ENCODE measurements at regions not wholly inside any gene's neighbourhood (a gene's known extent, or its start where the extent isn't known, plus 50 kb on each side); places are given as distances from the start of the nearest gene placed in this dataset.

DNA sequence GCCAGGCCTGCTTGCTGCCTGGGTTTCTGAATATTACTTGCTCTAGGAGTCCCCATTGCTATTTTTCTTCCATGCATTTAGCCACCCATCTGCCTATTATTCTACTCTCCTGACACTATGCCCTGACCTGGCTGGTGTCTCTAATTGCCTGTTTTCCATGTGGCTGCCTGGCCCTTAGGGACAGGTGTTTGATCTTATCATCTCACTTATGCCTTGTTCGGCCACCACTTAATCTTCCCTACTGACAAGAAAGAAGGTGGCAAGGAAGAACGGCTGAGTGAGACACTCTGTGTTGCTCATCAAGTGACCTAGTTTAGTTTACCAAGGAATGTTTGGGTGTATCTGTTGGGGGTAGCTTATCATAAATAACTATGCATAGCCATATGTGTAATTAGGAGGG is 50.4 kb upstream of the RAPH1 start:
- no peak for DNase-seq (ENCODE audit: low read depth in 1 of 2, low spot score in 1 of 2)
- in situ Hi-C loops (cut with HindIII; ENCODE audit: low pct_unique_long_range_greater_than_20kb, low sequenced_read_pairs) = no loop called here
- TF ChIP-seq JUND (IDR thresholded peaks at IDR 0.05; ENCODE audit: low read depth) = no peak

DNA sequence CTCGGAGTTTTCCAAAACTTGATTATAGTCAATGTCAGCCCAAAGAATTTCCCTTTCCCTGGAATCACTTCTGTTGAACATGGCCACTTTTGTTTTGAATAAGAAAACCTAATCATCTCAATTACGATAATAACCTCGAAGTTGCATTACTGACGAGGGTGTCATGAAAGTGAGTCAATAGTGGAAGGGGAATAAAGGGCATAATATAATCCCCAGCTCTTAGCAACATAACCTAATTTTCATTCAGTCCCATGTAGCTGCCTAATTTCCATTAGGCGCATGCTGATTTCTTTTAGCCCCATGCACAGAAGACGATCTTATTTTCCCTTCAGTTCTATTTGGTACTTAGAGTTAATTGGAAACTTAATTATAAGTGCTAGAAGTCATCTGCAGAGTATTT is 51.1 kb upstream of the RAPH1 start:
- DNase-seq (ENCODE audit: low read depth in 1 of 2, low spot score in 1 of 2) = no peak
- in situ Hi-C loops (cut with HindIII; ENCODE audit: low pct_unique_long_range_greater_than_20kb, low sequenced_read_pairs) = no loop called here
- TF ChIP-seq JUND (IDR thresholded peaks at IDR 0.05; ENCODE audit: low read depth) = no peak

DNA sequence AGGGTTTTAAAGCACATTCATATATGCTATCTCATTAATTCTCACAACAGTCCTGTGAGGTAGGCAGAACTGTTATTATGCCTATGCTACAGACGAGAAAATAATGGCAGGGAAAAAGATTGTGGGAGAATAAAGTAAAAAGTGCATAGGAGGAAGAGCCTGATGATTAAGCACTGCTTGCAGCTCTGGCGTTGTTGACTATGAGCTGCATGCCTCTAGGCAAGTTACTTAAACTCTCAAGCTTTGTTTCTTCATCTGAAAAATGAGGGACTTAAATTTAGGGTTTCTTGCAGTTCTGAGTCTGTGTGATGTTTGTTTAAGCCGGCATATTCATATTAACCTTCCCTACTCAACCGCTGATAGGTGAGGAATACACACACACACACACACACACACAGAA is 51.6 kb upstream of the RAPH1 start:
- no peak for DNase-seq (ENCODE audit: low read depth in 1 of 2, low spot score in 1 of 2)

DNA sequence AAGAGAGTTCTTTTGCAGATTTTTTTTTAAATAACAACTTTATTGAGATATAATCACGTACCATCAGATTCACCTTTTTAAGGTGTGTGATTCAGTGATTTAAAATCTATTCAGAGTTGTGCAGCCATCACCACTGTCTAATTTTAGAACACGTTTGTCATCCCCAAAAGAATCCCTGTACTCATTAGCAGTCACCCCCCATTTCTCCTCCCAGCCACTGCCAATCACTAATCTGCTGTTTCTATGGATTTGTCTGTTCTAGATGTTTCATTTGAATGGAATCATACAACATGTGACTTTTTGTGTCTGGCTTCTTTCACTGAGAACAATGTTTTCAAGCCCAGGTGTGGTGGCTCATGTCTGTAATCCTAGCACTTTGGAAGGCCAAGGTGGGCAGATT is 55.4 kb upstream of the RAPH1 start:
- in situ Hi-C loops (cut with HindIII; ENCODE audit: low pct_unique_long_range_greater_than_20kb, low sequenced_read_pairs) = no loop called here
- TF ChIP-seq JUND (IDR thresholded peaks at IDR 0.05; ENCODE audit: low read depth) = no peak
- no peak for DNase-seq (ENCODE audit: low read depth in 1 of 2, low spot score in 1 of 2)

More for the DNA sequence above, 51.6 kb upstream of the RAPH1 start:
- in situ Hi-C loops (cut with HindIII; ENCODE audit: low pct_unique_long_range_greater_than_20kb, low sequenced_read_pairs) = no loop called here
- no peak for TF ChIP-seq JUND (IDR thresholded peaks at IDR 0.05; ENCODE audit: low read depth)

DNA sequence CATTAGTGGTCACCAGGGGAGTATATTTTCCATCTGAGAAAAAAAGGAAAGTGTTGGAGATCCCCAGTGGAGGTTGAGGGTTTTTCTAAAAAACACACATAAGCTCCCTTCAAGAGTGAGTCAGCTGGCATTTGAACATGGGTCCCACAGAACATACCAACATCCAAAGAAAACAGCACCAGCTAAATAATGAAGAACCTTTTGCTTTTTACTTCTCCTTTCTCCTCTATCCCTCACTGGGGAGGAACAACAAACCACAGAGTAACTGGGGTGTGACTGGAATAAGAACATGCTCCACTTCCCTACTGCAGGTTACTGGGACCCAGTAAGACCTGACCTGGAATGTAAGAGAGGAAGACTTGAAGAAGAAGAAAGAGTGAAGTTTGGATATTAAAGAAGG is 56.5 kb upstream of the RAPH1 start:
- no peak for DNase-seq (ENCODE audit: low read depth in 1 of 2, low spot score in 1 of 2)
- in situ Hi-C loops (cut with HindIII; ENCODE audit: low pct_unique_long_range_greater_than_20kb, low sequenced_read_pairs) = no loop called here
- no peak for TF ChIP-seq JUND (IDR thresholded peaks at IDR 0.05; ENCODE audit: low read depth)

DNA sequence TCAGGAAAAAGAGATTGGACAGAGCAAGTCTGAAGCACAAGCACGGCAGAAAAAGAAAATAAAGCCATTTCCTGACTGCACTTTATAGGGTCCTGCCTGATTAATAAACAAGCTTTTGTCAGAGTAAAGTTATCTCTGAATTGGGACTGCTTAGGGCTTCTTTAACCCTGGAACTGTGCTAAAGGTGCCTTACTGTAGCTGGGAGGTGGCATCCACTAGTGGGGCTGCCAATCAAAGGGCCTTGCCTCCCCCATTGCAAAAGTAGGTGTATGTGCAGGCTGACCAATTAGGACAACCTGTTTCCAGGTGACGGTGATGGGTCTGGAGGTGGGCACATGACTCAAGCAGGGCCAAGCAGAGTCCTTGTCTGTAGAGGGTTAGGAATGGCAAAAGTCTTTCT is 57.4 kb upstream of the RAPH1 start:
- no peak for DNase-seq (ENCODE audit: low read depth in 1 of 2, low spot score in 1 of 2)
- no peak for TF ChIP-seq JUND (IDR thresholded peaks at IDR 0.05; ENCODE audit: low read depth)
- in situ Hi-C loops (cut with HindIII; ENCODE audit: low pct_unique_long_range_greater_than_20kb, low sequenced_read_pairs) = no loop called here

DNA sequence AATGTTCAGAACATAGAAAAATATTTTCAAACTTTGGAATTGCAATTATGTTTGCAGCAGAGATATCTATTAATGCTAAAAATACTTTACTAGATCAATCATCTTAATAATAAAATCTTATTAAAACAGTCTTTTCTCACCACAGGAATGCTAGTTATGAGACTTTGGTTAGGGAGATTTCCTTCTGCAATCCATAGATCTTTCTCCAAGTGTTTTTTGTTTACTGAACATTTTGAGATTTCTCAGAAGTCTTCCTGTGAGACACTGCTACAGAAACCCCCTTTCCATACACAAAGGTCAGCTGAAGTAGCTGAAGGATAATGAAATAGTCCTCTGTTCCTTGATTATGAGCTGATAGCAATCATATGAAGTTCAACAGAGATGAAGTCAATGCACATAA is 59.4 kb upstream of the RAPH1 start:
- DNase-seq (ENCODE audit: low read depth in 1 of 2, low spot score in 1 of 2) = no peak
- in situ Hi-C loops (cut with HindIII; ENCODE audit: low pct_unique_long_range_greater_than_20kb, low sequenced_read_pairs) = no loop called here
- no peak for TF ChIP-seq JUND (IDR thresholded peaks at IDR 0.05; ENCODE audit: low read depth)

DNA sequence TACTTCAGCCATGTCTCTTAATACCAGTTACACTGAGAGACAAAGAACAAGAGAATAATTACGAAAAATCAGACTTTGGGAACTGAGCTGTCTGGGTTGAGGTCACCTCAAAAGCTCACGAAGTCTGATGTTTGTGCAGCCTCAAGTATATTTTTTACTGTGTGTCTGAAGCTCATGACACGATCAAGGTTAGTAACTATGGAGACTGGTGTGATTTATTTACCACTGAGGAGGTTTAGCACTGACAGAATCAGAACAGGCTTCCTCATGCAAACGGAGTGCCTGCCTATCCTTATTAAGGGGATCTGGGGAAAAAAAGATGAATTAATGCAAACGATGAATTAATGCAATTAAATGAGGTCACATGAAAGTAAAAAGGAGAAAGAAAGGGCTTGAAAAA is 61.1 kb upstream of the RAPH1 start:
- DNase-seq (ENCODE audit: low read depth in 1 of 2, low spot score in 1 of 2) = no peak
- in situ Hi-C loops (cut with HindIII; ENCODE audit: low pct_unique_long_range_greater_than_20kb, low sequenced_read_pairs) = no loop called here
- no peak for TF ChIP-seq JUND (IDR thresholded peaks at IDR 0.05; ENCODE audit: low read depth)

DNA sequence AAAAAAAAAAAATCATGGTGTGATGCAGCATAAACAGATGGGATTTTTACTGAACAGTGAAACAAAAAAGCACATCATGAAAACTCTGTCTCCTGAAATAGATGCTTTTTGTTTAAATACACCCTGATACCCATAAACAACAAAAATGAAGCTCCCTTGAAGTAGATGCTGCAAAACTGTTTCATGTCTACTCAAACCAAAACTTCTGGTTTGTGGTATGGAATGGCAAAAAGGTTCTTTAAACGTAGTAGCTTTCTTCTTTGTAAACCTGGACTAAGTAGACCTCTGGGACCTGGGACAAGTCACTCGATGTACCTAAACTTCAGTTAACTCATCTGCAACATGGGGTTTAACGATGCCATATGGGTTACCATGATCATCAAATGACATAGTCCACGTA is 64.4 kb upstream of the RAPH1 start:
- TF ChIP-seq JUND (IDR thresholded peaks at IDR 0.05; ENCODE audit: low read depth) = no peak
- no peak for DNase-seq (ENCODE audit: low read depth in 1 of 2, low spot score in 1 of 2)
- in situ Hi-C loops (cut with HindIII; ENCODE audit: low pct_unique_long_range_greater_than_20kb, low sequenced_read_pairs) = no loop called here

DNA sequence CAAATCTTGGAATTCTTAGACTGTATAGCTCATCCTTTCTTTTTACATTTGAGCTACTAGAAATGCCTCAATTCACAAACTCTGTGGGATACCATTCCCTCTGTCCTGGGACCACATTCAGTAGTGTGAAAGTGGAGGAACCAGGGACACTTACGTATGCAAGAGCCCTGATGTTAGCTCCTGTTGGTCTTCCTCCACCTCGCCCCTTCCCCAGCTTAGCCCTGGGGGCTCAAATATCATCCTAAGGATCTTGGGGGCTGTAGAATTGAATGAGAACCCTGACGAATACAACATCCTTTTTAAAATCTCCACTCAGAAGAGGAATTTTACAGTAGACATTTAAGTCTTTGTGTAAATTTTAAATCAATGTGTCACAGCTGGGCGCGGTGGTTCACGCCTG is 65.2 kb upstream of the RAPH1 start:
- in situ Hi-C loops (cut with HindIII; ENCODE audit: low pct_unique_long_range_greater_than_20kb, low sequenced_read_pairs) = no loop called here
- no peak for TF ChIP-seq JUND (IDR thresholded peaks at IDR 0.05; ENCODE audit: low read depth)
- DNase-seq (ENCODE audit: low read depth in 1 of 2, low spot score in 1 of 2) = no peak

DNA sequence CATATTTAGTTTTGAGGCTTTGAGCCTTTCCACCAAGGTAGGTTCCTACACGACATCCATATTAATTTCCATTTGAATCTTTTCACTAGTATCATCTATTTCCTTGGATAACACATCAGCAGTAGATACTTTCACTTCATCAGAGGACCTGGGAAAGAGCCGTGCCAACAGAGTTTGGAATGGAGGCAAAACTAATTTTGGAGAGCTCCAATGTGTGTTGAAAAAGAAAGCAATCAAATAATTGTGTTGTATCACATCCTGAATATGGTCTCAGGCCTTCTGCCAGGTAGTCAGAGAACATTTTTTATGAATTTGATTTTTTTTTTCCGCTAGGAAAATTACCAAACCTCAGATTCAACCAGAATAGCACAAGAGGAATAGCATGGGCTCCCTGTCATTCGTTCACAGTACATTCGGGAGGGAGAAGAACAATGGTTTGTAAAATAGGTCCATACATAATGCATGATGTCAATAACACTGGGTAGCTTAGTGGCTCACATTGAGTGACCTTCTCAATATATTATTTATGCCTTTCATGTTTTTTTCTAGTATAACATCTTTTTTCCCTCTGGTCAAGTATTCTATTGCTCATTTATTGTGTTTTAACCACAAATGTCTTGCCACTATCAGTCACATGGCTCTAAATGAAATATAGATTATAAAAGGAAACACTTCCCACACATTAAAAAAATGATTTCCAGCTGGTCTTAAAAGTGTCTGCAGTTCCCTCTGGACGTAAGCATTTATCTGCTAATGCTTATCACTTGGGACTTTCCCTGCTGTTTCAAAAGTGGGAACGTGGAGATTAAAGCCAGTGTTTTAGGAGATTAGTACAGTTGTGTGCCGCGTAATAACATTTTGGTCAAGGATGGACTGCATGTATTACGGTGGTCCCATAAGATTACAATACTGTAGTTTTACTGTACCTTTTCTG is 68.6 kb upstream of the RAPH1 start:
- no peak for DNase-seq (ENCODE audit: low read depth in 1 of 2, low spot score in 1 of 2)
- no peak for TF ChIP-seq JUND (IDR thresholded peaks at IDR 0.05; ENCODE audit: low read depth)
- in situ Hi-C loops (cut with HindIII; ENCODE audit: low pct_unique_long_range_greater_than_20kb, low sequenced_read_pairs) = no loop called here

DNA sequence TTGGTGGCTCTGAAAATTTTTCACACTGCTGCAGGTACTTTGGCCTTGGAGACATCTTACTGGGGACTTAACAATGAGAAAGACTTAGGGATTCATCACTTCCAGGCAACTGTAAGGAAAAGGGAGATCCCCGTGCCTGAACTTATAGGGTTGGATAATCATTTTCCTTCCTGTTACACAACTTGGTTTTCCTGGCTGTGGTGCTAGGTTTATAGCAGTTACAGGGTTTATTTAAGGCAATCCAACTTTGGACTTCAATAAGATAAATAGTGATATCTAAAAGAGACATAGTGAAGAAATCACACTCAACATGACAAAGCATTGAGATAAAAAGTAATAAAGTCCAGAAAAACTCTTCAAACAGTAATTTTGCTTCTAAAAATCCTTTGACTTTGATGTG is 70.2 kb upstream of the RAPH1 start:
- no peak for DNase-seq (ENCODE audit: low read depth in 1 of 2, low spot score in 1 of 2)
- in situ Hi-C loops (cut with HindIII; ENCODE audit: low pct_unique_long_range_greater_than_20kb, low sequenced_read_pairs) = no loop called here
- no peak for TF ChIP-seq JUND (IDR thresholded peaks at IDR 0.05; ENCODE audit: low read depth)

DNA sequence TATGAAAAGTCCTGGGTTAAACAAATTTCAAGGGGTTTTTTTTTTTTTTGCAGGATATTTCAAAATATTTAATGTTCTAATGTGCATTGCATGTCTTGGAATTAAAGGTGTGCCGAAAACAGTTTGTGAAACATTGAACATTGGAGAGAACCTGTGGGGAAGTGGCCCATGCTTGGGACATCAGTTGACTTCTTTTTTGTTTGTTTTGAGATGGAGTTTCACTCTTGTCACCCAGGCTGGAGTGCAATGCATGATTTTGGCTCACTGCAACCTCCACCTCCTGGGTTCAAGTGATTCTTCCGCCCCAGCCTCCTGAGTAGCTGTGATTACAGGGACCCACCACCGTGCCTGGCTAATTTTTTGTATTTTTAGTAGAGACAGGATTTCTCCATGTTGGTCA is 71.0 kb upstream of the RAPH1 start:
- DNase-seq (ENCODE audit: low read depth in 1 of 2, low spot score in 1 of 2) = no peak
- TF ChIP-seq JUND (IDR thresholded peaks at IDR 0.05; ENCODE audit: low read depth) = no peak
- in situ Hi-C loops (cut with HindIII; ENCODE audit: low pct_unique_long_range_greater_than_20kb, low sequenced_read_pairs) = no loop called here

DNA sequence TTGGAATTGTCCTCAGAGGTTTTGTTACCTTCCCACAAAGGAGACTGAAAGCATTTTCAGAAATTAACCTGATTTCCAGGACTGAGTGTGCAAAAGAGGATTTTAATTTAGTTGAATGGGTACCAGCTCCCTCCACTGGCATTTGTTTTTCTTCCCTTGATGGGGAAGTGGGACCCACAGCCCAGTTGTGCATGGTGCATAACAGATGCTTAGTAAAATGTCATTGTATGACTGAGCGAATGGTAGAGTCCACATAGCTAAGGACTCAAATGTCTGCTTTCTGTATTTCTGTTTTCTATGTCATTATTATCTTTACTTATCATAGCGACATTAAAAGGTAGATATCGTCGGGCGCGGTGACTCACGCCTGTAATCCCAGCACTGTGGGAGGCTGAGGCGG is 75.5 kb upstream of the RAPH1 start:
- DNase-seq (ENCODE audit: low read depth in 1 of 2, low spot score in 1 of 2) = no peak
- in situ Hi-C loops (cut with HindIII; ENCODE audit: low pct_unique_long_range_greater_than_20kb, low sequenced_read_pairs) = no loop called here
- TF ChIP-seq JUND (IDR thresholded peaks at IDR 0.05; ENCODE audit: low read depth) = no peak
